ENCODE measurements at regions not wholly inside any gene's neighbourhood (a gene's known extent, or its start where the extent isn't known, plus 50 kb on each side); places are given as distances from the start of the nearest gene placed in this dataset.
"Not testable (repeated sequence)": the region's sequence is repeated elsewhere in the genome, so short reads cannot be mapped to it uniquely, and the experiment has no call there.

DNA sequence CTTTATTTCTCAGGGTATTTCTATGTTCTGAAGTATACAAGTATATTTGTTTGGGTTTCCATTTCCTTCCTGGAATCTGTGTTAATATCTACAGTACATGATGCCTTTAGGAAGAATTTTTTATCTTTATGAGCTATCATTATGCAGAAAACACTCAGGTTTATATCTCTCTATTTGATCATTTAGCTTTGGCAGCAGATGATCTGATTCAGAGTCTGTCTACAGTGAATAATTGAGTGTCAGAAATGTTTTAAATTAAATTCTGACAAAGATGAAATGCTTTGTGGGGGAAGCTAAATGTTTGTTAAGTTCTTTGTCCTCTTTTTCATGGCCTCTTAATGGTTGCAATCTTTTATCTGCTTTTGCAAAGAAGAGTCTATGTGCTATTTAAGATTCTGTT lies 2141.0 kb upstream of the ACO1 start:
- DNase-seq, result no peak

DNA sequence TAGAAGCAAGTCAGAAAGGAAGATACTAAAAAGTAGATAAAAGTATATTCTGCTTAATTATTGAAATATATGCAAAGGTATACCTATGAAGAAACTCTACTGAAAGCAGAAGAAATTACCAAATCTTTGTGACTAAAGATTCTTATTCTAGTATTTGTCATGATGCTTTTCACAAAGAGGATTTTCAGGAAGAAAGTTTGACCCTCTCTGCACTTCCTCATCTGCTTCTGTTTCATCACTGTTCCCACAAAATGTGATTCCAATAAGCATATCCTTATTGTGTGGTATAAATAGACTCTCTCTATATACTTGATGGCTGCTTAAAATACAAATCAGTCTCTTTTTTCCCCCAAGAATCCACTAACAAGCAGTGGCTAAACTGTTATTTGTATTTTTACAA lies 2139.6 kb upstream of the ACO1 start:
- no peak for DNase-seq

- DNase-seq, result no peak
These were observed 2133.6 kb upstream of the ACO1 start for GRCh38 chr9:30250872-30251271.

- DNase-seq, result no peak
These were observed 2126.3 kb upstream of the ACO1 start for GRCh38 chr9:30258094-30258493.

GRCh38 chr9:30280229-30280900 lies 2104.1 kb upstream of the ACO1 start:
- no peak for DNase-seq

DNA sequence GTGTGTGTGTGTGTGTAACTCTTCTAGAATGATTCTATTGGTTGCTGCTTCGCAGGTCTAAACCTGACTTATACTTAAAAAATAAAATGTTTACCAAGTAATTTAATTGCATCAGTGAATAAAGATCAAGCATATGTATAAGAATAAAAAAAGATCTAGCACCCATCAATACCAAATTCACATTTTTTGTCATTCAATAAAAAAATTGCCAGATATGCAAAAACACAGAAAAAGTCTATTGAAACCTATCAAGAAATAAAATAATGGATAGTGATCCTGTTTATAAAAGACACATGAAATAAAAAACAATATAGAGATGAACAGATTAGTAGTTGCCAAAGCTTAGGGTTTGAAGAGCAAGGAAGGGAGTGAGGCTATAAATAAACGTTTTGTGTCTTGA lies 2095.0 kb upstream of the ACO1 start:
- DNase-seq, result no peak

GRCh38 chr9:30292026-30292425 lies 2092.4 kb upstream of the ACO1 start:
- DNase-seq, result not testable (repeated sequence)

GRCh38 chr9:30293231-30293630 lies 2091.2 kb upstream of the ACO1 start:
- no peak for DNase-seq

DNA sequence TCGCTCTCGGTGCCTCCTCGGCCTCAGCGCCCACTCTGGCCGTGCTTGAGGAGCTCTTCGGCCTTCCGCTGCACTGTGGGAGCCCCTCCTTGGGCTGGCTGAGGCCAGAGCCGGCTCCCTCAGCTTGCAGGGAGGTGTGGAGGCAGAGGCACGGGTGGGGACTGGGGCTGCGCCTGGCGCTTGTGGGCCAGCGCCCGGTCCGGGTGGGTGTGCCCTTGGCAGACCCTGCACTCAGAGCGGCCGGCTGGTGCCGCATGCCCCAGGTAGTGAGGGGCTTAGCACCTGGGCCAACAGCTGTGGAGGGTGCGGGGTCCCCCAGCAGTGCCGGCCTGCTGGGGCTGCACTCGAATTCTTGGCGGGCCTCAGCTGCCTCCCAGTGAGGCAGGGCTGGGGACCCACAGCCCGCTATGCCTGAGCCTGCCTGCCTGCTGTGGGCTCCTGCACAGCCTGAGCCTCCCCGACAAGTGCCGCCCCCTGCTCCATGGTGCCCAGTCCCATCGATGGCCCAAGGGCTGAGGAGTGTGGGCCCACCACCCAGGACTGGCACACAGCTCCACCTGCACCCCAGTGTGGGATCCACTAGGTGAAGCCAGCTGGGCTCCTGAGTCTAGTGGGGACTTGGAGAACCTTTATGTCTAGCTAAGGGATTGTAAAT lies 2085.2 kb upstream of the ACO1 start:
- DNase-seq, result no peak

- DNase-seq, result no peak
These were observed 2083.0 kb upstream of the ACO1 start for GRCh38 chr9:30301271-30301963.

DNA sequence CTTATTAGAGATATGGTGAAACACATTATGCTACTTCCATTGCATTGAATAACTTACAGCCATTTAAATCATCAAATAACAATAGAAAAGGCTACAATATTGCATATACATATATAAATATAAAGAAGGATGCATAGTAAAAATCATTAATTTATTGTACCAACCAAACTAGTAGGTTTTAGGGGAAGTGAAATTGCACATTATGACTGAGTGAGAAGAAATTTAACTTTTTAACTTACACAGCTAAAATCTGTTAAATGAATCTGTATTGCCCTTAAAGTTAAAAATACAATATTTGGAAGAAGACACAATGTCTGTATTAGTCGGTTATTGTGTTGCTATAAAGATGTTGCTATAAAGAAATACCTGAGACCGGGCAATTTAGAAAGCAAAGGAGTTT lies 2073.7 kb upstream of the ACO1 start:
- DNase-seq, result no peak

DNA sequence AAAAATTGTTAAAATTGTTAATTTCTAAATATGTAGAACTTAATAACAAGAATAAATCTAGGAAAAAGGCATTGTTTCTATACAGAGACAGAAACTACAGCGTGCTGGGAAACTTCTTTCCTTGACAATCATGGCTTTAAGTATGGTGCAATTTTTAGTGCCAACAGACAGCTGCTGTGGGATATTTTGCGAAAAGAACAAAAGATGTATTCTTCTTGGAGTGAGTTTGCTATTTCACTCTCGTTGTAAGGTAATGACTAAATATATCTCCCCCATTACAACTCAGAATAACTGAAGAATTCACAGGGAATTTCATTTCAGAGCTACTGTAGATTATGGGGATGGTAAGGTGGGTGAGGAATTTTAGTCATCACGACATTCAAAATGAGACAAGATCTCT lies 2055.0 kb upstream of the ACO1 start:
- DNase-seq, result no peak

GRCh38 chr9:30348904-30349303 lies 2035.5 kb upstream of the ACO1 start:
- DNase-seq, result no peak

DNA sequence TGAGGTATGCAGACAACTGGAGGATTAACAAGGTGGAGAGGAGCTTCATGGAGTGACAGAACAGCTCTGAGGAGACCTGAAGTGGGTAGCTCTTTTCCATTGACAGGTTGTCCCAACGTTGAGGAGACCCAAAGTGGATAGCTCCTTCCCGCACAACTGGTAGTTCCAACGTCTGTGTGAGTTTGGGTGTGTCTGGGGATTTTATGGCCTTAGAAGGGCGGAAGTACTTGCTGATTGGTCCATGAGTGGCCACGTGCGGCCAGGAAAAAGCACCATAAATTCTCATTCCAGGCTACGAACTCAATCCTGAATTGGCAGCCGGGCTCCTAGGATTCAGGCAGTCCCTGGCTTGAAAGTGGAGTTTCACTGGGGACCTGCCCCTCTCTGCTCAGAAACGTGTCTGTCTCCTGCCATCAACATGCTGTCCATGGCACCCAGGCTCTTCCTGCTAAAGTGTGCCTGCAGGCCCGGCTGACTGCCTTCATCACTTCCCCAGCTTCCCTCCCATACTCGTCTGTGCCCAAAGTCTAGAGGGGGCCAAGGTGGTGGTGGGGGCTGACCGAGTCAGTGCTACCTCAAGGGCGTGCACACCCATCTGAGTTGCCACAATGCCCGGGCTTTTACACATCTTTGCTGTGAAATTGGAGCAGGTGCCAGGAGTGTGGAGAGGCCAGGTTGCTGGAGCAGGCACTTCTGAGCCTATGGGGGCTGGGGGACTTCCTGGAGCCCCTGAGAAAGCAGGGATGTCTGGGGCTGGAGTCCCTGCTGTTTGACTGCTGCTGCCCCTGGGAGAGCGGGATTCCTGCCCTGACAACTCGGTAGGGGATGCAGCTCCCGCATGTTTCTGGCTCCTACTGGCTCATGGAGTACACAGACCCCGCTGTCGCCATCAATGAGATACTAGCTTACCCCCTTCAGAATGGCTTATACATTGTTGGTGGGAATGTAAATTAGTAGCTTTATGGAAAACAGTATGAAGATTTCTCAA lies 2034.6 kb upstream of the ACO1 start:
- no peak for DNase-seq

DNA sequence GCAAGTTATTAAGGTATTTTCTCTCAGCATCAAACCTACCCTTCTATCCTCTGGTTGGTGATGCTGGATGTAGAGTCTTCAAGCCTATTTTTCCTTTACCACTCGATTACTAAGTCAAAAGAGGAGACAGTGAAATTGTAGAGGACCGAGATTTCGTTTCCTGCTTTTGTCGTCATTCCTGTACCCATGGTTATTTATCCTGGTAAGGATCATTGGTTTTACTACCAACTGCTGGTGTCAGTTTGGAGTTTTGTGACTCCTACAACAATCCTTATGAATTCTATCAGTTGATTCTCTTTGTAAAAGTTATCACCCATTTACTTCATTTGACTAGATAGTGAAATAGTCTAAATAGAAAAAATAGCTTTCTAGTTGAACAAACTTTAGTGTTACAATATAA lies 2028.2 kb upstream of the ACO1 start:
- no peak for DNase-seq

GRCh38 chr9:30362373-30362772 lies 2022.1 kb upstream of the ACO1 start:
- no peak for DNase-seq

DNA sequence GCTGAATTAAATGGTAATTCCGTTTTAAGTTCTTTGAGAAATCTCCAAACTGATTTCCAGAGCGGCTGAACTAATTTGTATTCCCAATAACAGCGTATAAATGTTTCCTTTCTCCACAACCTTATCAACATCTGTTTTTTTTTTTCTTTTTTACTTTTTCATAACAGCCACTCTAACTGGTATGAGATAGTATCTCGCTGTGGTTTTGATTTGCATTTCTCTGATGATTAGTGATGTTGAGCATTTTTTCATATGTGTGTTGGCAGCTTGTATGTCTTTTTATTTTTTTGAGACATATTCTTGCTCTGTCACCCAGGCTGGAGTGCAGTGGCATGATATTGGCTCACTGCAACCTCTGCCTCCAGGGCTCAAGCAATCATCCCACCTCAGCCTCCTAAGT lies 2018.3 kb upstream of the ACO1 start:
- DNase-seq, result not testable (repeated sequence)

- no peak for DNase-seq
These were observed 2002.2 kb upstream of the ACO1 start for GRCh38 chr9:30382271-30382670.

DNA sequence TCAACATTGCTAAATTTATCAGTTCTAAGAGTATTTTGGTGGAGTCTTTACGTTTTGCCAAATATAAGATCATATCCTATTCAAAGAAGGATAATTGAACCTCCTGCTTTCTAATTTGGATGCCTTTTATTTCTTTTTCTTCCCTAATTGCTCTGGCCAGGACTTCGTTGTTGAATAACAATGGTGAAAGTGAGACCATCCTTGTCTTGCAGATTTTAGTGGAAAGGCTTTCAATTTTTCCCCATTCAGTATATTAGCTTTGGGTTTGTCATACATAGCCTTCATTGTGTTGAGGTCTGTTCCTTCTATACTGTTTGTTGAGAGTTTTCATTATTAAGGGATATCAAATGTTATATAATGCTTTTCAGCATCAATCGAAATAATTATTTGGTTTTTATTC lies 1974.2 kb upstream of the ACO1 start:
- no peak for DNase-seq

GRCh38 chr9:30411571-30411970 lies 1972.9 kb upstream of the ACO1 start:
- no peak for DNase-seq

GRCh38 chr9:30459156-30459555 lies 1925.3 kb upstream of the ACO1 start:
- DNase-seq, result no peak

DNA sequence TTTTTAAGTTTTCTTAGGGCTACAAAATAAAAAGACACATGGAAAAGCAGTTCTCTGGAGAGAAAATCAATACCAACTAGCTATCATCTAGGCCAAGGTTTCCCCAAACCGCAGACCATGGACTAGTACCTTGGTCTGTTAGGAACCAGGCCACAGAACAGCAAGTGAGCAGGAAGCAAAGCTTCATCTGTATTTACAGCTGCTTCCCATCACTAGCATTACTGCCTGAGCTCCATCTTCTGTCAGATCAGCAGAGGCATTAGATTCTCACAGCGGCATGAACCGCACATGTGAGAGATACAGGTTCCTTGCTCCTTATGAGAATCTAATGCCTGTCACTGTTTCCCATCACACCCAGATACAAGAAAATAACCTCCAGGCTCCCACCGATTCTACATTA lies 1907.6 kb upstream of the ACO1 start:
- DNase-seq, result no peak

DNA sequence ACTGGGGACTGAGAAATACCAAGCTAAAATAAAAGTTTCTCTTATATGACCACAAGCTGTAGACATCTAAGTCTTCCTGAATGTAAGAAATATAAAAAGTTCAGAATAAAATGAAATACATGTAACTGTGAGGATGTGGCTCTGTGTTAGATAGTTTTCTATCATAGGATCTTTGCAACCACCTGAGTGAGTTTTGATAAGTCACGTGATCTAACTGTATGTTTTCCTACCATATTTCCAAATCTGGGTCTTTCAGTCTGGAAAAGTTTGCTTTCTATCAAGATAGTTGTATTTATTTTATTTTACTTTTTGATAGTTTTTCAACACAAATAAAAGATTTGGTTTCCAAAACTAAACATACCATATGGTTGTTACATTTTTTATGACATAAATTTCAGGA lies 1905.8 kb upstream of the ACO1 start:
- no peak for DNase-seq
